ENCODE measurements at regions not wholly inside any gene's neighbourhood (a gene's known extent, or its start where the extent isn't known, plus 50 kb on each side); places are given as distances from the start of the nearest gene placed in this dataset.

DNA sequence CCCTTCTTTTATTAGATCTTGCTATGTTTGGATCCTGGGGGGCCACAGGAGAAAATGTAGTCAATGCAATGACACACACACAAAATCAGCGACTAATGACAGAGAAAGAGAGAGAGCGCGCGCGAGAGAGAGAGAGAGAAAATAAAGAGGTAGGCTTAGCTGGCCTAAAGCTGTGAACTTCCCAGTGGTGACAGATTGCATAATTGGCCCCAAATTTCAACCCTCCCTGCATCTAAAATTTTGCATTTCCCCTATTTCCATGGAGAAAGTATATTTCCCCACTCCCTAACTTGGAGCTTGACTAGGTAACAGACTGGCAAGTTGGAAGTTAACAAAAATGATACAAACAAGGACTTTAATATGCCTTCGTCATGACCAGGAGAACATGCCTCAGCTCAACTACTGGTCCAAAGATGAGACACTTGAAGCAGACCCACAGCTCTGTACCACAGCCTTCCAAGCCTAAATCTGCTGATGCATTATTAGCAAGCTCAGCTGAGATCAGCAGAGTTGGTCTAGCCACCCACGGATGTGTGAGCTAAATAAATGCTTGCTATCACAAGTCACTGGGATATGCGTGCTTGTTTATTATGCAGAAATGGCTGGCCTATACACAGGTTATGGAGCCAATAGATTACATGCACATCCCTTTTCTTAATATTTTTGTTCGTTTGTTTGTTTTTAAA, 118.1 kb upstream of the PRDM1 start:
- no peak for DNase-seq (ENCODE audit: low read depth in 1 of 2, low spot score in 1 of 2)

DNA sequence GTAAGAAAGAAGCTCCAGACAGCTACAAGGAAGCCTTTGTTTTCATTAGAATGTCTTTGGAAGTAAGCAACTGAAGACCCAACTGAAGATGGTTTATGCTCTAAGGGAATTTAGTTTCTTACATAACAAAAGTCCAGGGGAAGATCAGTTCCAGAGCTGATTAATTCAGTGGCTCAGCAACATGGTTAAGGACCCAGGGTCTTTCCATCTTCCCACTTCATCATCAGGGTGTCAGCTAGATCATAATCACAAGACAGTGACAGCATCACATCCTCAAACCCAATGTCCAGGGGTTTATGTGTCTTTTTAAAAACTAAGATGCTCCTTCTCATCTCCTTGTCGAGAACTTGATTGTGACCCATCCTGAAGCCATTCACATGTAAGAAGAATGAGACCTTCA, 119.7 kb upstream of the PRDM1 start:
- DNase-seq (ENCODE audit: low read depth in 1 of 2, low spot score in 1 of 2) = no peak

DNA sequence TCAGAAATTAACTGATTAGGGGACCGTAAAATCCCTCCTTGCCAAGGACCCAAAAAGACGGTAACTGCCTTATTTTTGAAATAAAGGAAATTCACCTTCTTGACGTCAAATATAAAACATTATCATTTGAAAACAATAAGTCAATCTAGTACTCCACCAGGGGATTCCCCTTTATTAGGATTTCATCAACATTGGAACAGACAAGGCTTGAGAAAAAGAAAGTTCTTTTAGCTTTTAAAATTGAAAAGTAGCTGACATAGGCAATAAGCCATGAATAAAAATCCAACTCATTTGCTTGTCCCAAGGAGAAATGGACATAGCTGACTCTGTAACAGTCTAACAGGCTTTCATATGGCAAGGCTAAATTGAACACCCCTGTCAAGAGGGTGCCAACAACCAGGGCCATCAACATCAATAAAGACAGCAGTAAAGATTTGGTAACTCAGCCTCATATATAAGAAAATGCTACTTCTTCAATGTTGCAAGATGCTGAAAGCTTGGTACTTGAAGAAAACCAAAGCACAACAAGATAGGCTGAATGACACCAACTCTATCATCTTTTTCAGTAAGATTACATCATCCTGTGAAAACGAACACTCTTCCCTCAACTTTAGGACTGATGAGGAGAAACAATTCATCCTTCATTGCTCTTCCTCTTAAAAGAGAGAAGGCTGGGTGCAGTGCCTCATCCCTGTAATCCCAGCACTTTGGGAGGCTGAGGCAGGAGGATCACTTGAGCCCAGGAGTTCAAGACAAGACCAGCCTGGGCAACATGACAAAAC, 121.0 kb upstream of the PRDM1 start:
- no peak for DNase-seq (ENCODE audit: low read depth in 1 of 2, low spot score in 1 of 2)

DNA sequence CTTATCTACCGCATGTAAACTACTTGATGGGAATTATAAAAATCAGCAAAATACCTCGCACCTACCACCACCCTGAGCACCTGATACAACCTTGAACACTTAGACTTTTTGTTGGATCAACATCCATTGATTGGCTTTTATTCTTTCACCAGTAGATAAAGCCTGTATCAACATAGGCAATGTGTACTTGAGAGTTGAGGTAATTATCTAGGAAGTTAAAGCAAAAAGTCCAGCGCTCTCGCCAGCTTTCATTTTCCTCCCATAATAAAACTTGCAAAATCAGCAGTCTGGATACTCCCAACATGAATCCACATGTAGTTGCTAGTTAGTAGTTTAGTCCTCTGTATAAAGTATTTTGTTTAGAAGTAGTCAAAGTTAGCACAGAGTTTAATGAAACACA, 132.0 kb upstream of the PRDM1 start:
- no peak for DNase-seq (ENCODE audit: low read depth in 1 of 2, low spot score in 1 of 2)

DNA sequence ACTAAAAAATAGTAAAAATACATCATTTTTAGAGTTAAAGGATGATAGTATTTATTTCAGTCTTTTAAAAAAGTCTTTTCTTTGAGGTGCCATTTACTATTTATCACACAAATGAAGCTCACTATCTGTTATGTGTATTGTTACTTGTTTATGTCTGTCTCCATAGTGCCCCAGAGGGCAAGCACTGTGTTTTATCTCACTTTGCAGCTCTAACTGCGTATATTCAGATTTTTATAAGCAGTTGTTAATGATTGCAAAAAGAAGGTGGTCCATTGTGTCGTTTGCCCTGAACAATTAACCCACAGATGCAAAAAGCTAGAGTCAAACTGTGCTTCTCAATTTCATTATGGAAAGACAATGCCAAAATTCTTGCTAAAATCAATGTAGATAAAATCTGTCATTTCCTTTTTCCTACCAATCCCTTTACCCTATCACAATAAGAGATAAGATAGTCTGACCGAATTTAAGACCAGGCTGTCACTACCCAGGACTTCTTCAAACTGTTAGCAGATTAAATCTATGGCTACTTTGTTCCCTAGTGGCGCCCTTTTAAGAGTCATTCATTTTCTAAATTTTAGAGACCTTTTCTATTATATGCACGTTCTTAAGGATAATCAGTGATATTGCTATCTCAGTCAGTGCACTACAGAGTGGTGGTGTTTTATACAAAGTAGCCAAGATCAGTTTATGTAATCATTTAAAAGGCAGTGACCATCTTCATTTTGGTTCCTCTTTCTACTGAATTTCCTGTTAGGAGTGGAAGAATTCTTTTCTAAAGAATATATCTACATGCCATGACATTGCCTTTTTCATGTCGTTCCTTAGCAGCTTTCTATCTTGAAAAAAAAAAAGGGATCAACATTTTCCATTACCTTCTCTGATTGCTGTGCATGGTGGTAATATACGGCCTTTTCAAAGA, 133.1 kb upstream of the PRDM1 start:
- no peak for DNase-seq (ENCODE audit: low read depth in 1 of 2, low spot score in 1 of 2)

DNA sequence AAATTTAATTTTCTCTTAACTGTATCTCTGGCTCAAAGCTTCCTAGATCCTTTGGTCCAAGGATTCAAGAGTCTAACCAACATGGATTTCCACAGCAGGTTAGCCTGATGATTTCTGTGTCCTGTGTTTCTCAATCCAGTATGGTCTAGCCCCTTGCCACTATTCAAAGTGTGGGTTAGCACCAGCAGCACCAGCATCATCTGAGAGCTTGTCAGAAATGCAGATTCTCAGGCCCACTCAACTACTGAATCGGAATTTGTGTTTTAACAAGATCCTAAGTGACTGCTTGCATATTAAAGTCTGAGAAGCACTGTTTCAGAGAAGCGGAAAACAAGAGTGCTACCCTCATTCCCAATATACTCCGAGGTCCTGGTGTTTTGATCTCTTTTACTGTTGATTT, 133.8 kb upstream of the PRDM1 start:
- no peak for DNase-seq (ENCODE audit: low read depth in 1 of 2, low spot score in 1 of 2)

DNA sequence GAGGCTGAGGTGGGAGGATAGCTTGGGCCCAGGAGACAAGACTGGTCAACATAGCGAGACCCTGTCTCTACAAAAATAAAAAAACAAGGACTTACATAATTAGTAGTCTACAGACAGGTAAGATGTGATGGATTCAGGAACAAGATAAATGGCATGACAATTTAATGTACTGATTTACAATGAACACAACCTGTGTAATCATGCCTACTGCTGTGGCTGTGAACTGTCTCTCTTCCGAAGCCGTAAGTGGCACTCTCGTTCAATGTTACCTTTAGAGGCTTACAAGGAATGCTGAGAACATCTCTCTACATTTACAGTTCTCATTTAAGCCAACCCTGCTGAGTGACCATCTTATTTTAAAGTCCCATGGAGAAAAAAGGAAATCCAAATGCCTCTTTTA, 134.8 kb upstream of the PRDM1 start:
- DNase-seq (ENCODE audit: low read depth in 1 of 2, low spot score in 1 of 2) = no peak

DNA sequence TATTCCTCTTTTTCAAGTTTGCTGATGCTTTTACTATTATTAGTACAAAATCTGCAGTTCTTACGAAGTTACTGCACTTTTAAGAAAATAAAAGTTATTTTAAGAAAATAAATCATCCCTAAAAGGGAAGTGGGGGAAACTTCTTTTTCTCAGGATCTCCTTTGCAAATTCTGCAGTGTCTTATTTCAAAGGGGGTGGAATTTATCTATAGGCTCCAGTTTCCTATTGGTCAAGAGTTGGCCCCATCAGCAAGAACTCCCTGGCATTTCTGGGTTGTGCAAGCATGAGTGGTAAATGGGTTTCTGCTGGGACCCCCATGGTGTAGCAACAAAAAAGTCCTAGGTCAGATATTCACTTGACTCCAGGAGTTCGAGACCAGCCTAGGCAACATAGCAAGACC, 136.3 kb upstream of the PRDM1 start:
- no peak for DNase-seq (ENCODE audit: low read depth in 1 of 2, low spot score in 1 of 2)

DNA sequence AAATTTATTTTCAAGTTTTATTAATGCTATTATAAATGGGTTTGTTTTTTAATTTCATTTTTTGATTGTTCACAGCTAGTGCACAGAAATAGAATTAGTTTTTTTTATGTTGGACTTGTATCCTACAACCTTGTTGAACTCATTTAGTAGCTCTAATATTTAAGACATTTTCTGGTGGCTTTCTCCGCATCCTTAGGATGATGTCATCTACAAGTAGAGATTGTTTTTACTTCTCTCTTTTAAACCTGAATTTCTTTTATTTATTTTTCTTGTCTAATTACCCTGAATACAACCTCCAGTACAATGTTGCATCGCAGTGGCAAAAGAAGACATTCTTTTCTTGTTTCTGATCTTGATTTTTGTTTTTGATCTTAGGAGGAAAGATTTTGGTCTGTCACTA, 142.6 kb upstream of the PRDM1 start:
- no peak for DNase-seq (ENCODE audit: low read depth in 1 of 2, low spot score in 1 of 2)

DNA sequence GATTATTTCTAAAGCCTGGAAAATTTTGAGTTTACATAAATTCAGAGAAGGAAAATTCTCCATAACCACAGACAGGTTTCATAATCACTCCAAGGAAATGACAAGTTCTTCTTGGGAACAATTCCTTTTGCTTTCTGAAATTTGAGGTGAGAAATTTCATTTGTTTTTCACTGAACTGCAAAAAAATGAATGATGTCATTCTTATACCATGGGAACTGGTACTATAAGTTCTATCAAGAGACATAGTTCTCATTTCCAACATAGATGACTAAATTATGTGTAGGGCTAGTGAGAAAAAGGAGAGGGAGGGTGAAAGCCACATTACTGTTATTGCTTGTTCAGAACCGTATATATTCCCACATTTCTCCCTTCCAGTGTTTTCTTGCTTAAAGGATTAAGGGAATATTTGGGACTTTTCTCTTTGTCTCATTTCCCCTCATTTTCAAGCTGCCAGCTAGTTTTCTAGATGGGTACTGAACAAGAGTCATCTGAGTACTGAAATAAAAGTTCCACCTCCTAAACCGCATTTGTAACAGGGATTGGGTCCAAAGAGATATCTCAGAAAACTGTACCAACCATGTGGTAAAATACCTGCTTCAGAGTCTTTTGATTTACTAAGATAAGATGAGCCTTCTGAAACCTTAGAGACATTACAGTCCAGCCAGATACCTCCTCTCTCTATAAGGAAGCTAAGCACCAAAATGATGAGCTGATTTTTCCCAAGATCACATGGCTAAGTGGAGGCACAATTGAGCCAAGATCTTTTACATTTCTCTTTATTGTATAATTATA, 144.3 kb upstream of the PRDM1 start:
- no peak for DNase-seq (ENCODE audit: low read depth in 1 of 2, low spot score in 1 of 2)

DNA sequence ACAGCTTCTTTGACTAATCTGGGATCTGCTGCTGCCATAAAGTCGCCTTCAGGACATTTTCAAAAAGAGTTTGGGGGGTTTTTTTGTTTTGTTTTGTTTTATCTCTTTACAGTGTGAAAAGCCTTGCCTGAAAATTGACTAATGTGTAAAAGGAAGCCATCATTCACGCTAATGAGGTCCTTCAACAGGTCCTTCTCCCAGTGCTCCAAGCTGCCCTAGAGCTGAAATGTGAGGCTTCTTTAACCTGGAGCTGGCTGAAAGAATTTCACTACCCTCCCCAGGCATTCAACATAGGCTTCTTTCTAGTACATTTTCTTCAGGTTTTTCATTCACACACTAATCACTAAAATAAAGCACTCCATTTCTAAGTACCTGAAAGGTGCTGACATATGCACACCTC, 145.1 kb upstream of the PRDM1 start:
- DNase-seq (ENCODE audit: low read depth in 1 of 2, low spot score in 1 of 2) = no peak

DNA sequence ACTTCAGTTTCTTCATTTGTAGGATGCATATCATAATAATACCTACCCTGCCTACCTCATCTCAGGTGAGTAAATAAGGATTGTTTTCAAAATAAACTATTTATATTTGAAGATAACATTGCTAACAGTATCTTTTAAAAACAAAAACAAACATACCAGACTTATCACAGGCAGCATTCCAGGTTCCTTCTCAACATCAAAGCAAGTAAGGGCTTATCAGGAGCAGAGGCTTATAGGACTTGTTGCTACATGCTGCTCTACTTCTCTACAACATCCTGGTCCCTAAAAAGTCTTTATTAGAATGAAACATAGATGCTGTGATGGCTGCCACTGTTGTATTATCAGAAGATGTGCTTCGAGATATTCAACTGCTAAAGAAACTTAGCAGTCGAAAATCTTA, 149.2 kb upstream of the PRDM1 start:
- no peak for DNase-seq (ENCODE audit: low read depth in 1 of 2, low spot score in 1 of 2)

DNA sequence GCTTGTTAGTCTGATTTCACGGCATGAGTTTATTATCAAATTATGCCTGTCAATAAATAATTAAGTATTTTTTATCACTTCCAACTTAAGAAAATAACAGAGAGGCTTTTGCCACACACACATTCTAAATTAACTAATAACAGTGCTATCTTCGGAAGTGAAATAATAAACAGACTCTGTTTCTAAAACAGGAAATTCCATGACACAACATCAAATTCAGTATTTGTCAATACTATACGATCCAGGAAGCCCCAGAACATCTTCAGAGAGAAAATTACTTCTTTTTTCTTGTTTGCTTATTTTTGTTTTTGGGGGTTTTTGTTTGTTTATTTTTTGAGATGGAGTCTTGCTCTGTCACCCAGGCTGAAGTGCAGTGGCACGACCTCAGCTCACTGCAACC, 150.7 kb upstream of the PRDM1 start:
- DNase-seq (ENCODE audit: low read depth in 1 of 2, low spot score in 1 of 2) = no peak

DNA sequence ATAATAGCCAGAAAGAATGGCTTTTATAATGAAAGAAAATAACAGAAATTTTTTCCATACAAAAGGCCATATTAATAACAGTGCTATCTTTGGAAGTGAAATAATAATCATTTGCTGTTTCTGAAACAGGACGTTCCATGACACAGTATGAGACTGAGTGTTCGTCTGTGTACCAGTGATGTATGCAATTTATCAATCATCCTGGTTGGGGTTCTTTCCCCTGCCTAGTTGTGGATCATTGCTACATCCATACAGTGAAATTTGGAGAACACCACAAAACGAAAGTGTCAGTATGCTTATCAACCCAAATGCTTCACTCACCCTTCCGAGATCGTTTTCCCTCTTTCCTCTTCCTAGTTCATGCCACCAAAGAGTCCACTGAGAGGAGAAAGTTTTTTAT, 151.4 kb upstream of the PRDM1 start:
- no peak for DNase-seq (ENCODE audit: low read depth in 1 of 2, low spot score in 1 of 2)

DNA sequence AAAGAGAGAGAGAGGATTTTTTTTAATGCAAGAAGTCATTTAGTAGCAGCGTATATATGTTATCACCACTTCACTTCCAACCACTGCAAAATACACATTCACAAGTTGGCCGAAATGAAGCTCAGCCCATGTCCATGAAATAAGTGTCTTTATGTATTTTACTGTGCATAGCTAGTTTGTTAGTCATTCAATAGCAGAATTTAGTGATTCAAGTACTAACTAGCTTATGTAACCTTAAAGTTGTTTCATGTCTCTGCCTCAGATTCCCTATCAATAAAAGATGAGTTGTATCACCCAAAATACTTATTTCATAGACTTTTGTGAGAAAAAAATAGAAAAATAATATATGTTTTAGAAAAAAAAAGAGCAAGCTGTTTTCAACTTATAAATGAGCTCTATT, 153.7 kb upstream of the PRDM1 start:
- DNase-seq (ENCODE audit: low read depth in 1 of 2, low spot score in 1 of 2) = no peak

DNA sequence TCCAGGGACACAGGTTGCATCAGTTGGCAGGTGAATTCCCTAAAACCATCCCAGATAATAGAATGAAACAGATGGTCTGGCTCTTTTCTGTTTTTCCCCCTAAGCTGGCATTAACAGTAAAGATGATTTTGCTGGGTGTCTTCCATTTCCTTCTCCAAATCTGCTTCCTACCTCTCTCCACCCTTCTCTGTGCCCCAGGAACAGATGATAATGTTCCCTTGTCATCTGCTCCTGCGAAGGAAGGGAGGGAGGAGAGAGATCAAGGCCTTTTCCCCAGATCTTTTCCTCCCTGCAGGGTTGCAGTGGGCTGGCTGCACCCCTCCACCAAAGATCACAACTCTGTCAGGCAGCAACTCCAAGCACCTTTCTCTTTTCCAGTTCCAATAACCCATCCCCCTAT, 156.5 kb upstream of the PRDM1 start:
- no peak for DNase-seq (ENCODE audit: low read depth in 1 of 2, low spot score in 1 of 2)

DNA sequence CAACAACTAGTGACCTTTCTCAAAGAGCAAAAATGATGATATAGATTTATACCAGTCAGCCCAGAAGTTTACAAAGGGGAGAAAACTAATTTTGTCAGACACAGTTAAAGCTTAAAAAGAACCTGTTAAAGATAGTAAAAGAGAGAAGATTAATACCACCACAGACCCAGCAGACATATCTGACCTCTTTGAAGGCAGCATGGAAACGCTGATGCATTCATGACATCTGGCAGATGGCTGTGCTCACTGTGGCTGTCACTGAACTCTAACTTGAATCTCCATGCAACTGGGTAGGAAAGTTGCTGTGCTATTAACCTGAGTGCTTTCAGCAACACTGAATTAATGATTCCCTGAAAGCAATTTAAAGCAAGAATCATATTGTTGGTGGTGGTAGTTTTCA, 159.8 kb upstream of the PRDM1 start:
- no peak for DNase-seq (ENCODE audit: low read depth in 1 of 2, low spot score in 1 of 2)

DNA sequence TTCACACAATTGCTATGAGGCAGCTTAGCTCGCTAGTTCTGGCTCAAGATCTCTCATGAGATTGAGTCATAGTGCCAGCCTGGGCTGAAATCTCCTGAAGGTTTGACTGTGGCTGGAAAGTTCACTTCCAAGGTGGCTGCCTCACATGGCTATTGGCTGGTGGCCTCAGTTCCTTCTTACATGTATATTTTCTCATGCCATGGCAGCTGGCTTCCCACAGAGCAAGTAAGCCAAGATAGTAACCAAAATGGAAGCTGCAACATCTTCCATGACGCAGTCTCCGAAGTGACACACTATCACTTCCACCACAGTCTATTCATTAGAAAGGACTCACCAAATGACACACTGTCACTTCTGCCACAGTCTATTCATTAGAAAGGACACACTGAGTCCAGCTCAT, 160.4 kb upstream of the PRDM1 start:
- no peak for DNase-seq (ENCODE audit: low read depth in 1 of 2, low spot score in 1 of 2)

DNA sequence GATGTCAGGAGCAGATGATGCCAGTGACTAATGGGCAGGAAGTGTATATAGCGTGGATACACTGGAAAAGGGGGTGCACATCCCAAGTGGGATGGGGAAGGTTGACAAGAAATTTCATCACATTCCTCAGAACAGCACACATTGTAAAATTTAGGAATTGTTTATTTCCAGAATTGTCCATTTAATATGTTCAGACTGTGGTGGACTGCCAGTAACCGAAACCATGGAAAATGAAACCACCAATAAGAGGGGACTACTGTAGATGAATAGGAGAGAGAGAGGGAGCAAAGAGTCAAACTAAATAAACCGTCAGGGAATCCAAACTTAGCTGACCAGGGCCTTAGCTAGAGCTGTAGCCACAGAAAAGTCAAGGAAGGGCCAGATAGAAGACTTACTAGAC, 164.4 kb upstream of the PRDM1 start:
- no peak for DNase-seq (ENCODE audit: low read depth in 1 of 2, low spot score in 1 of 2)

DNA sequence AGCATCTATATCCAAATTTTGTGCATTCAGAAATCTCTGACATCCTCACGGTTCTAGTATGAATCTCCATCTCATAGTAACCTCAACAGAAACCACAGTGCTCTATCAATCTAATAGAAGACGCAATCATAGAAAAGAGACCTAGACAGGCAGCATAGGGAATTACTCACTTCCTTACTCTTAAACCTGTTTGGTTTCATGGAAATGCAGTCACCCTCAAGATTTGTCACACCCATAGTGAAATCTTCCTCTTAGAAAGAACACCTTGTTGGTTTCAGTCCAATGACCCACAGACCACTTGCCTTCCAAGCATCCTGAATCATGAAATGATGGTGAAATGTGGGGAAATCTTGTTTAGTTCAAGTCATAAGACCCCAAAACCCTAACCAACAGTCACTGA, 166.1 kb upstream of the PRDM1 start:
- DNase-seq (ENCODE audit: low read depth in 1 of 2, low spot score in 1 of 2) = no peak

DNA sequence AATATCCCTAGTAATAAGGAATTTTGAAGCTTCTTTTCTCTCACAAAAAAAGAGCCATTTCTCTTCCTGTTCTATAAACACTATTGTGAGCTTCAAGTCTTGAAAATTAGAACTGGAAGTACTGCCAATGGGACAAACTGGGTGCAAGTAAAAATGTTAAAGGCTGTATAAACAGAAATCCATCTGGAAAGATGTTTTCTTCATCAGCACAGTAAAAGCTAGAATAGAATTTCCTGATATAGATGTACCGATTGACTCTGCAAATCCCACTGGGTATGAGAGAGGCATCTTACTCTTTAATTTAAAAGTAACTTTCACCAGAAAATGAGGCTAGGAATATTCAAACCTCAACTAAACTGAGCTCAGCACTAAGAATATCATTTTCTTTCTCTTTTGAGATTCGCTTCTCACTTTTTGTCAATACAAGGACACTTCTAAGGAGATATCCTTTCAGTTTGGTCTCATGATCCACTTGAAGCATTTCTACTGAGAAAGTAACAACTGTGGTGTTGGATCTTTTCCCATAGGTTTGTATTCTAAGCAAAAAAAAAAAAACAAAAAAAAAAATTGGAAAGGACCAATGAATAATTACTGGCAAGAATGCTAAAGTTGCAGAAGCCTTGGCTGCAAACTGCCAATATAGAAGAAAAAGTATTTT, 169.0 kb upstream of the PRDM1 start:
- DNase-seq (ENCODE audit: low read depth in 1 of 2, low spot score in 1 of 2) = no peak

Data from activated T-helper 1 cell treated with anti-CD3 and anti-CD28 coated beads, Interleukin-2, amount 50 U/mL, for 16 hours (primary cell).